Erythroblast (primary cell): ENCODE measurements at regions not wholly inside any gene's neighbourhood (a gene's known extent, or its start where the extent isn't known, plus 50 kb on each side); places are given as distances from the start of the nearest gene placed in this dataset.

ENCODE experiments used
- GATA1 ChIP-seq: IDR thresholded peaks from 2 replicates; pipeline ENCODE4 v1.6.1; 2011; ENCODE audit warnings: low read depth, mild to moderate bottlenecking, control low read depth, low read length, moderate library complexity
- POLR2A ChIP-seq: IDR thresholded peaks from 2 replicates; pipeline ENCODE4 v1.6.1; 2011; ENCODE audit warnings: mild to moderate bottlenecking, low read length

DNA sequence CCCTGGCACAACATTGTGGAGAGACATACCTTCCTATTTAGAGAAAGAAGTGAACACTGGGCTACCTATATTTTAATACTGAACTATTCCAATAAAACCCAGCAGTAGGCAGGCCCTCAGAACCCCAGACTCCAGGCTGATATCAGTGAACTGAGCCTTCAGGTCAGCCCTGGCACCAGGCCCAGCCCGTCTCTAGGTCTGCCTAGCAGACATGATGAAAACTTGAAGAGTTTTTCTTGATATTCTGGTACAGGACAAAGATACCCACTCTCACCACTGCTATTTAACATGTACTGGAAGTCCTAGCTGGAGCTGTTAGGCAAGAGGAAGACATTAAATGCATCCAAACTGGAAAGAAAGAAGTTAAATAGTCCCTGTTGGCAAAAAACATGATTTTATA, 396.6 kb upstream of the SPRY2 start:
- TF ChIP-seq POLR2A: no peak
- TF ChIP-seq GATA1: no peak
